GM21526 (cell line): ENCODE measurements at regions not wholly inside any gene's neighbourhood (a gene's known extent, or its start where the extent isn't known, plus 50 kb on each side); places are given as distances from the start of the nearest gene placed in this dataset.
"Not testable (repeated sequence)": the region's sequence is repeated elsewhere in the genome, so short reads cannot be mapped to it uniquely, and the experiment has no call there.

Experiments used
- ATAC-seq: cut with Tn5 transposase; IDR thresholded peaks from one replicate; pipeline ENCODE4 v1.9.1; 2021; ENCODE audit warnings: moderate library complexity; ENCODE audit not compliant: unreplicated experiment, low FRiP score

DNA sequence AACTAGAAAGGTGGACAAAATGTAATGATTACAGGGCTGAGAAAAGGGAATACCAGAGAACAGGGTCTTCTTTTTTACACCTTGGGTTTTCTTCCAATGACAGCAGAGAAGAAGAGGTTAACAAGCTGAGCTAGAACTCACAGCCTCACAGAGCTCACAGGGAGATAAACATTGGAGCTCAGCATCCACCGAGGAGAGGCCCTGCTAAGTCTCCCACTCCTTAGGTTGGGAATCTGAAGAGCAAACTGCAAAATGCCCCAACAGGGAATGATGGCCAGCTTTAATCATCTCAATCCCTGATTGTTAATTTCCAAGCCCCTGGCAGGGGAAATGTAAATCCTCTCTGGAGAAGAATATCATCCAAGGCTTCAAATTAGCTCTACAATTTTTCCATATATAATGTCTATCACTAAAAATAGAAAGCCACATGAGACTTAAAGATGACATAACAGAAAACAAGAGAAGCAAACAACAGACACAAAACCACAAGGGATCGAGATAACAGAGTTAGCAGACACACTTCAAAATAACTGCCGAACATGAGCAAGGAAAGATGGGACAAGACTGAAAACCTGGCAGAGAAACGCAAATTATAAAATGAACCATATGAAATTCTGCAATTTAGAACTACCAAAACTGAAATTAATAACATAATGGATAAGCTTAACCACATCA is 66.1 kb upstream of the ZSCAN2 start:
- ATAC-seq: not testable (repeated sequence)

- ATAC-seq: not testable (repeated sequence)
Measured at GRCh38 chr15:84536181-84536580, 64.6 kb upstream of the ZSCAN2 start.

DNA sequence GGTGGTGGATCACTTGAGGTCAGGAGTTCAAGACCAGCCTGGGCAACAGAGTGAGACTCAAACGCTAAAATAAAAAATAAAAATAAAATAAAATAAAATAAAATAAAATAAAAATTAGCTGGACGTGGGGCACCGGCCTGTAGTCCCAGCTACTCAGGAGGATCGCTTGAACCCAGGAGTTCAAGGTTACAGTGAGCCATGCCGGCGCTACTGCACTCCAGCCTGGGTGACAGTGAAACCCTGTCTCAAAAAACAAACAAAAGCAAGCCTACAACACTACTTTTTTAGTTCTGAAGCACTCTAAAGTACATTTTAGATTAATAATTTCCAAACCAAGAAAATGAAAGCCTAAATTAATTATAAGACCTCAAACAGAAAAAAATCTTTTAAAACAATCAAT is 56.2 kb upstream of the ZSCAN2 start:
- ATAC-seq: not testable (repeated sequence)

GRCh38 chr15:84547150-84547549 is 53.7 kb upstream of the ZSCAN2 start:
- ATAC-seq: not testable (repeated sequence)

GRCh38 chr15:84550503-84550902 is 50.3 kb upstream of the ZSCAN2 start:
- not testable (repeated sequence) for ATAC-seq
